ENCODE measurements at regions not wholly inside any gene's neighbourhood (a gene's known extent, or its start where the extent isn't known, plus 50 kb on each side); places are given as distances from the start of the nearest gene placed in this dataset.

- TF ChIP-seq CTCF (IDR thresholded peaks at IDR 0.05) (no peak), ZFX (IDR thresholded peaks at IDR 0.05; ENCODE audit: borderline replicate concordance) (no peak)
Observed at GRCh38 chr20:52039790-52040189, 151.8 kb downstream of the ZFP64 start.

Data from 22Rv1 (cell line).